ENCODE measurements at regions not wholly inside any gene's neighbourhood (a gene's known extent, or its start where the extent isn't known, plus 50 kb on each side); places are given as distances from the start of the nearest gene placed in this dataset.

- Mint-ChIP-seq H3K27me3 (peaks cover 2 to 14% (median 6%) of the 10 kb centered on the region in 5 donors), H3K9me3 (peaks cover 0 to 23% (median 7%) of the 10 kb centered on the region in 9 donors), H3K27ac (no peak overlapping the region), H3K4me3 (no peak overlapping the region), H3K36me3 (peaks cover 0 to 13% (median 0%) of the 10 kb centered on the region in 3 donors), H3K4me1 (peaks cover 0 to 2% (median 0%) of the 10 kb centered on the region in 4 donors)
- DNase-seq: no peak
- POLR2A ChIA-PET: no interaction called here
- no peak for ATAC-seq
These were observed 172.3 kb upstream of the IRX3 start for GRCh38 chr16:54458923-54459322.

GRCh38 chr16:54456291-54456690 lies 169.7 kb upstream of the IRX3 start:
- ATAC-seq: no peak
- Mint-ChIP-seq H3K27ac (no peak overlapping the region), H3K4me3 (no peak overlapping the region), H3K4me1 (peaks cover 0 to 2% (median 0%) of the 10 kb centered on the region in 4 donors), H3K9me3 (no peaks in the 10 kb centered on the region), H3K36me3 (no peaks in the 10 kb centered on the region), H3K27me3 (peaks cover 5 to 19% (median 15%) of the 10 kb centered on the region in 5 donors)
- DNase-seq: no peak
- POLR2A ChIA-PET: no interaction called here

- Mint-ChIP-seq H3K36me3 (no peaks in the 10 kb centered on the region), H3K9me3 (peaks cover 0 to 1% (median 0%) of the 10 kb centered on the region in 9 donors), H3K27me3 (peaks cover 5 to 25% (median 15%) of the 10 kb centered on the region in 5 donors), H3K4me3 (no peak overlapping the region), H3K27ac (no peak overlapping the region), H3K4me1 (peaks cover 0 to 2% (median under 1%) of the 10 kb centered on the region in 4 donors)
- DNase-seq (no peak), ATAC-seq (no peak)
- POLR2A ChIA-PET: no interaction called here
These were observed 168.6 kb upstream of the IRX3 start for GRCh38 chr16:54455030-54455725.

GRCh38 chr16:54454616-54455015 lies 168.0 kb upstream of the IRX3 start:
- H3K36me3 Mint-ChIP-seq: no peaks in the 10 kb centered on the region
- no peak for ATAC-seq
- H3K27ac Mint-ChIP-seq: no peak overlapping the region
- DNase-seq: no peak
- H3K4me3 Mint-ChIP-seq: no peak overlapping the region
- POLR2A ChIA-PET: no interaction called here
- peaks cover 0 to 1% (median 0%) of the 10 kb centered on the region in 9 donors for H3K9me3 Mint-ChIP-seq
- H3K4me1 Mint-ChIP-seq: peaks cover 0 to 2% (median under 1%) of the 10 kb centered on the region in 4 donors
- H3K27me3 Mint-ChIP-seq: peaks cover 5 to 29% (median 16%) of the 10 kb centered on the region in 5 donors

GRCh38 chr16:54453871-54454270 lies 167.3 kb upstream of the IRX3 start:
- Mint-ChIP-seq H3K9me3 (peaks cover 0 to 1% (median 0%) of the 10 kb centered on the region in 9 donors), H3K4me3 (no peak overlapping the region), H3K36me3 (no peaks in the 10 kb centered on the region)

GRCh38 chr16:54447576-54448440 lies 161.2 kb upstream of the IRX3 start:
- H3K27ac Mint-ChIP-seq: no peak overlapping the region
- peaks cover 6 to 33% (median 21%) of the 10 kb centered on the region in 5 donors for H3K27me3 Mint-ChIP-seq
- POLR2A ChIA-PET: no interaction called here
- DNase-seq (no peak), ATAC-seq (no peak)
- H3K36me3 Mint-ChIP-seq: no peaks in the 10 kb centered on the region
- H3K9me3 Mint-ChIP-seq: peaks cover 0 to 3% (median 0%) of the 10 kb centered on the region in 9 donors
- no peak overlapping the region for H3K4me3 Mint-ChIP-seq
- H3K4me1 Mint-ChIP-seq: peaks cover 0 to 4% (median 0%) of the 10 kb centered on the region in 4 donors

More at GRCh38 chr16:54453871-54454270, 167.3 kb upstream of the IRX3 start:
- ATAC-seq: no peak
- no peak overlapping the region for H3K27ac Mint-ChIP-seq
- POLR2A ChIA-PET: no interaction called here
- H3K27me3 Mint-ChIP-seq: peaks cover 8 to 36% (median 20%) of the 10 kb centered on the region in 5 donors
- DNase-seq: no peak
- H3K4me1 Mint-ChIP-seq: peaks cover 0 to 2% (median under 1%) of the 10 kb centered on the region in 4 donors

- H3K4me1 Mint-ChIP-seq: peaks cover 0 to 4% (median 0%) of the 10 kb centered on the region in 4 donors
- H3K9me3 Mint-ChIP-seq: peaks cover 0 to 3% (median 0%) of the 10 kb centered on the region in 9 donors
- H3K4me3 Mint-ChIP-seq: no peak overlapping the region
- DNase-seq (no peak), ATAC-seq (no peak)
- no peak overlapping the region for H3K27ac Mint-ChIP-seq
- no peaks in the 10 kb centered on the region for H3K36me3 Mint-ChIP-seq
- H3K27me3 Mint-ChIP-seq: peaks cover 6 to 32% (median 16%) of the 10 kb centered on the region in 5 donors
- POLR2A ChIA-PET: no interaction called here
These were observed 160.1 kb upstream of the IRX3 start for GRCh38 chr16:54446639-54447038.

GRCh38 chr16:54444851-54445458 lies 158.4 kb upstream of the IRX3 start:
- H3K27ac Mint-ChIP-seq: no peak overlapping the region
- POLR2A ChIA-PET: no interaction called here
- H3K4me3 Mint-ChIP-seq: no peak overlapping the region
- DNase-seq (no peak), ATAC-seq (no peak)
- no peaks in the 10 kb centered on the region for H3K36me3 Mint-ChIP-seq
- H3K4me1 Mint-ChIP-seq: peaks cover 0 to 2% (median 0%) of the 10 kb centered on the region in 4 donors
- peaks cover 0 to 3% (median 0%) of the 10 kb centered on the region in 9 donors for H3K9me3 Mint-ChIP-seq
- peaks cover 3 to 29% (median 8%) of the 10 kb centered on the region in 5 donors for H3K27me3 Mint-ChIP-seq

- H3K36me3 Mint-ChIP-seq: no peaks in the 10 kb centered on the region
- no peak overlapping the region for H3K4me3 Mint-ChIP-seq
- peaks cover 0 to 3% (median 0%) of the 10 kb centered on the region in 9 donors for H3K9me3 Mint-ChIP-seq
- no peak for DNase-seq
- peaks cover 0 to 2% (median 0%) of the 10 kb centered on the region in 4 donors for H3K4me1 Mint-ChIP-seq
- POLR2A ChIA-PET: no interaction called here
- peaks cover 3 to 24% (median 9%) of the 10 kb centered on the region in 5 donors for H3K27me3 Mint-ChIP-seq
- ATAC-seq: no peak
- H3K27ac Mint-ChIP-seq: no peak overlapping the region
These were observed 157.3 kb upstream of the IRX3 start for GRCh38 chr16:54443839-54444238.

GRCh38 chr16:54443352-54443751 lies 156.8 kb upstream of the IRX3 start:
- POLR2A ChIA-PET: no interaction called here
- H3K36me3 Mint-ChIP-seq: no peaks in the 10 kb centered on the region
- no peak overlapping the region for H3K4me3 Mint-ChIP-seq
- ATAC-seq (no peak), DNase-seq (no peak)
- peaks cover 3 to 20% (median 5%) of the 10 kb centered on the region in 5 donors for H3K27me3 Mint-ChIP-seq
- H3K9me3 Mint-ChIP-seq: peaks cover 0 to 3% (median 0%) of the 10 kb centered on the region in 9 donors
- no peak overlapping the region for H3K27ac Mint-ChIP-seq
- peaks cover 0 to 2% (median 0%) of the 10 kb centered on the region in 4 donors for H3K4me1 Mint-ChIP-seq

- H3K36me3 Mint-ChIP-seq: no peaks in the 10 kb centered on the region
- H3K27me3 Mint-ChIP-seq: peaks cover 0 to 17% (median 6%) of the 10 kb centered on the region in 5 donors
- no peak overlapping the region for H3K4me3 Mint-ChIP-seq
- no peak overlapping the region for H3K27ac Mint-ChIP-seq
- H3K4me1 Mint-ChIP-seq: no peaks in the 10 kb centered on the region
- DNase-seq (no peak), ATAC-seq (no peak)
- peaks cover 0 to 3% (median 0%) of the 10 kb centered on the region in 9 donors for H3K9me3 Mint-ChIP-seq
- POLR2A ChIA-PET: no interaction called here
These were observed 156.3 kb upstream of the IRX3 start for GRCh38 chr16:54442864-54443263.

GRCh38 chr16:54438469-54438868 lies 151.9 kb upstream of the IRX3 start:
- peaks cover 0 to 5% (median 4%) of the 10 kb centered on the region in 9 donors for H3K9me3 Mint-ChIP-seq
- no peaks in the 10 kb centered on the region for H3K4me1 Mint-ChIP-seq
- ATAC-seq: no peak
- POLR2A ChIA-PET: no interaction called here
- no peak overlapping the region for H3K4me3 Mint-ChIP-seq
- H3K27me3 Mint-ChIP-seq: peaks cover 5 to 33% (median 16%) of the 10 kb centered on the region in 5 donors
- DNase-seq: no peak
- peaks cover 0 to 2% (median 0%) of the 10 kb centered on the region in 3 donors for H3K36me3 Mint-ChIP-seq
- H3K27ac Mint-ChIP-seq: no peak overlapping the region
